HEK293 (cell line): ENCODE measurements at regions not wholly inside any gene's neighbourhood (a gene's known extent, or its start where the extent isn't known, plus 50 kb on each side); places are given as distances from the start of the nearest gene placed in this dataset.

ENCODE experiments used
- GLI2 ChIP-seq: fragments of 450-650 bp; formaldehyde crosslinking; IDR thresholded peaks from 2 replicates; pipeline ENCODE4; 2017; ENCODE audit warnings: missing biosample characterization, missing genetic modification characterization, low read depth, borderline replicate concordance
- ZBTB21 ChIP-seq: fragments of 450-650 bp; formaldehyde crosslinking; IDR thresholded peaks from 2 replicates; pipeline ENCODE4 v1.5.1; 2017; ENCODE audit warnings: missing biosample characterization, missing genetic modification characterization
- ZNF112 ChIP-seq: fragments of 450-650 bp; formaldehyde crosslinking; IDR thresholded peaks from 2 replicates; pipeline ENCODE4 v1.5.0; 2017; ENCODE audit warnings: missing biosample characterization, missing genetic modification characterization
- ZNF133 ChIP-seq: fragments of 450-650 bp; formaldehyde crosslinking; IDR thresholded peaks from 2 replicates; pipeline ENCODE4 v1.5.1; 2016; ENCODE audit warnings: missing biosample characterization, missing genetic modification characterization
- ZNF324 ChIP-seq: fragments of 450-650 bp; formaldehyde crosslinking; IDR thresholded peaks from 2 replicates; pipeline ENCODE4 v1.5.1; 2016; ENCODE audit warnings: missing biosample characterization, missing genetic modification characterization
- ZNF548 ChIP-seq: fragments of 450-650 bp; formaldehyde crosslinking; IDR thresholded peaks from 2 replicates; pipeline ENCODE4 v1.5.1; 2016; ENCODE audit warnings: missing biosample characterization, missing genetic modification characterization
- ZNF645 ChIP-seq: fragments of 450-650 bp; formaldehyde crosslinking; IDR thresholded peaks from 2 replicates; pipeline ENCODE4; 2016; ENCODE audit warnings: missing biosample characterization, missing genetic modification characterization

- no peak for TF ChIP-seq ZNF645 (tag by site-specific recombination)
- TF ChIP-seq ZNF324: no peak
- TF ChIP-seq ZNF112 (tag by site-specific recombination): no peak
- no peak for TF ChIP-seq ZNF548 (tag by site-specific recombination)
- TF ChIP-seq ZNF133 (tag by site-specific recombination): no peak
- TF ChIP-seq GLI2: no peak
- TF ChIP-seq ZBTB21 (tag by site-specific recombination): no peak
Observed at GRCh38 chr1:2971101-2971501, 50.2 kb upstream of the ACTRT2 start (continued).
